H1 (cell line): ENCODE measurements at regions not wholly inside any gene's neighbourhood (a gene's known extent, or its start where the extent isn't known, plus 50 kb on each side); places are given as distances from the start of the nearest gene placed in this dataset.

Source experiments
- CTCF ChIA-PET: fragments of 300-600 bp; sonication (Branson Sonifier 250); formaldehyde crosslinking; loops from one replicate; lab custom pipeline; 2021; ENCODE audit not compliant: partially characterized antibody; lab: Charles Lee
- POLR2A ChIA-PET: fragments of 300-600 bp; sonication (Branson Sonifier 250); formaldehyde crosslinking; loops from one replicate; lab custom pipeline; 2021; ENCODE audit warnings: inconsistent platforms; ENCODE audit not compliant: partially characterized antibody; lab: Charles Lee
- DNase-seq, 2 experiments: peaks; one replicate each; pipeline versions ENCODE4 v3.0.0 to v3.0.0-alpha.2; 2010 to 2022; ENCODE audit warnings: low spot score in 2 of 2, low read depth in 1 of 2, mixed read lengths in 1 of 2
- FAIRE-seq: peaks from 2 replicates; lab custom pipeline; 2011; peaks lifted over from hg19 to GRCh38; lab: Jason Lieb, UNC
- H2AFZ ChIP-seq: 2 replicates; pipeline ENCODE4 v1.8.1; 2012; ENCODE audit warnings: low read length, inconsistent platforms
- H2AK5ac ChIP-seq: 2 replicates; pipeline ENCODE4 v1.6.1; 2013; ENCODE audit warnings: low read depth, low read length
- H2BK120ac ChIP-seq: replicated peaks from 2 replicates; pipeline ENCODE3; 2013; ENCODE audit warnings: low read depth, low read length, inconsistent platforms
- H2BK12ac ChIP-seq: 2 replicates; pipeline ENCODE4 v1.6.1; 2013; ENCODE audit warnings: low read depth, low read length
- H2BK15ac ChIP-seq: 2 replicates; pipeline ENCODE4 v1.6.1; 2013; ENCODE audit warnings: low read length
- H2BK20ac ChIP-seq: 2 replicates; pipeline ENCODE4 v1.6.1; 2013; ENCODE audit warnings: low read length
- H2BK5ac ChIP-seq: 2 replicates; pipeline ENCODE4 v1.6.1; 2013; ENCODE audit warnings: low read depth, low read length
- H3K14ac ChIP-seq: 2 replicates; pipeline ENCODE4 v1.6.1; 2013; ENCODE audit warnings: inconsistent platforms; ENCODE audit not compliant: insufficient read length
- H3K18ac ChIP-seq: 2 replicates; pipeline ENCODE4 v1.6.1; 2013; ENCODE audit warnings: low read length; ENCODE audit errors: extremely low read depth
- H3K23ac ChIP-seq: 2 replicates; pipeline ENCODE4 v1.6.1; 2013; ENCODE audit warnings: inconsistent platforms; ENCODE audit not compliant: insufficient read length
- H3K23me2 ChIP-seq: 2 replicates; pipeline ENCODE4 v1.6.1; 2013; ENCODE audit warnings: low read depth, low read length
- H3K27ac ChIP-seq: 2 replicates; pipeline ENCODE4 v1.6.1; 2011; ENCODE audit warnings: low read depth, low read length, inconsistent platforms
- H3K27me3 ChIP-seq, 4 experiments: replicated peaks in 1 of 4; 1 replicate in 1 of 4; 2 replicates in 3 of 4; pipeline versions ENCODE4 v1.6.1 to v1.8.1; 2011 to 2013; ENCODE audit warnings: low read length in 3 of 4, mild to moderate bottlenecking in 3 of 4, inconsistent platforms in 2 of 4, mixed read lengths in 2 of 4, moderate library complexity in 1 of 4; ENCODE audit not compliant: control insufficient read depth in 3 of 4, insufficient read depth in 3 of 4; ENCODE audit errors: extremely low read depth in 1 of 4
- H3K36me3 ChIP-seq, 4 experiments: 2 replicates each; pipeline versions ENCODE4 v1.6.1 to v1.8.1; 2011 to 2013; ENCODE audit warnings: mild to moderate bottlenecking in 4 of 4, low read length in 3 of 4, moderate library complexity in 2 of 4, control low read depth in 1 of 4, inconsistent platforms in 1 of 4; ENCODE audit not compliant: insufficient read depth in 4 of 4, control insufficient read depth in 2 of 4
- H3K4ac ChIP-seq: replicated peaks from 2 replicates; pipeline ENCODE3; 2013; ENCODE audit warnings: low read length, low read depth, mixed read lengths, inconsistent platforms; ENCODE audit not compliant: insufficient read length
- H3K4me1 ChIP-seq, 4 experiments: replicated peaks in 1 of 4; 1 replicate in 1 of 4; 2 replicates in 3 of 4; pipeline versions ENCODE4 v1.6.1 to v1.8.1; 2011 to 2013; ENCODE audit warnings: low read length in 3 of 4, inconsistent platforms in 2 of 4, mixed read lengths in 1 of 4; ENCODE audit not compliant: insufficient read depth in 4 of 4, control insufficient read depth in 3 of 4
- H3K4me2 ChIP-seq, 2 experiments: 2 replicates each; pipeline versions ENCODE4 v1.6.1 to v1.8.1; 2011 to 2013; ENCODE audit warnings: low read depth in 2 of 2, low read length in 2 of 2, control low read depth in 1 of 2, inconsistent platforms in 1 of 2, mild to moderate bottlenecking in 1 of 2; ENCODE audit not compliant: insufficient read depth in 1 of 2
- H3K4me3 ChIP-seq, 4 experiments: fragments of 200-600, 300-600 bp in 1 of 4; sonication (generic), shearing (Covaris generic), sonication (Bioruptor Twin) in 1 of 4; 2 replicates each; pipeline versions ENCODE4 v1.5.1 to v1.8.1; 2011 to 2016; ENCODE audit warnings: low read length in 4 of 4, low read depth in 3 of 4, control low read depth in 2 of 4, inconsistent platforms in 2 of 4, mild to moderate bottlenecking in 2 of 4, mixed read lengths in 1 of 4, moderate library complexity in 1 of 4; ENCODE audit not compliant: insufficient read depth in 2 of 4; ENCODE audit errors: extremely low read depth in 1 of 4
- H3K56ac ChIP-seq: replicated peaks from 2 replicates; pipeline ENCODE3; 2013; ENCODE audit warnings: low read depth, mild to moderate bottlenecking, mixed read lengths, low read length, inconsistent platforms; ENCODE audit not compliant: insufficient read length
- H3K79me1 ChIP-seq: 2 replicates; pipeline ENCODE4 v1.6.1; 2013; ENCODE audit warnings: low read depth, low read length, control low read depth
- H3K79me2 ChIP-seq, 2 experiments: 2 replicates each; pipeline versions ENCODE4 v1.6.1 to v1.8.1; 2012 to 2013; ENCODE audit warnings: low read length in 2 of 2, mild to moderate bottlenecking in 2 of 2, inconsistent platforms in 1 of 2; ENCODE audit not compliant: insufficient read depth in 2 of 2, control insufficient read depth in 1 of 2
- H3K9ac ChIP-seq, 4 experiments: replicated peaks in 1 of 4; 1 replicate in 1 of 4; 2 replicates in 3 of 4; pipeline versions ENCODE4 v1.6.1 to v1.8.1; 2011 to 2013; ENCODE audit warnings: low read depth in 3 of 4, low read length in 3 of 4, control low read depth in 2 of 4, mild to moderate bottlenecking in 2 of 4, moderate library complexity in 2 of 4, inconsistent platforms in 1 of 4; ENCODE audit errors: extremely low read depth in 1 of 4
- H3K9me3 ChIP-seq, 2 experiments: 2 replicates each; pipeline versions ENCODE4 v1.6.1 to v1.8.1; 2012 to 2013; ENCODE audit warnings: mild to moderate bottlenecking in 2 of 2, moderate library complexity in 2 of 2, control low read depth in 1 of 2, inconsistent platforms in 1 of 2, low read depth in 1 of 2, low read length in 1 of 2, mixed read lengths in 1 of 2; ENCODE audit not compliant: insufficient read depth in 2 of 2
- H4K20me1 ChIP-seq, 2 experiments: replicated peaks in 1 of 2; 2 replicates each; pipeline versions ENCODE3 to v1.8.1; 2011 to 2013; ENCODE audit warnings: inconsistent platforms in 2 of 2, low read length in 2 of 2, mild to moderate bottlenecking in 1 of 2; ENCODE audit not compliant: insufficient read depth in 2 of 2, control insufficient read depth in 1 of 2
- H4K5ac ChIP-seq: 2 replicates; pipeline ENCODE4 v1.6.1; 2013; ENCODE audit warnings: low read length, low read depth, mixed read lengths, inconsistent platforms; ENCODE audit not compliant: insufficient read length
- H4K8ac ChIP-seq: 2 replicates; pipeline ENCODE4 v1.8.0; 2013; ENCODE audit warnings: mild to moderate bottlenecking, moderate library complexity, low read length, inconsistent platforms; ENCODE audit not compliant: insufficient read depth; ENCODE audit errors: extremely low read depth
- H4K91ac ChIP-seq: replicated peaks from 2 replicates; pipeline ENCODE3; 2013; ENCODE audit warnings: low read length, mixed read lengths, inconsistent platforms; ENCODE audit not compliant: insufficient read length
- ATF2 ChIP-seq: IDR thresholded peaks from 2 replicates; pipeline ENCODE4 v1.6.1; 2012; ENCODE audit warnings: low read length, inconsistent platforms
- ATF3 ChIP-seq: IDR thresholded peaks from 2 replicates; pipeline ENCODE4 v1.6.1; 2011; ENCODE audit warnings: low read depth, mild to moderate bottlenecking, low read length; ENCODE audit not compliant: insufficient read depth
- JUND ChIP-seq: IDR thresholded peaks from 2 replicates; pipeline ENCODE4 v1.6.1; 2011; ENCODE audit warnings: mild to moderate bottlenecking, improper control_type of control experiment, low read length
- KDM1A ChIP-seq: fragments of 200-600, 300-600 bp; sonication (generic); IDR thresholded peaks from 2 replicates; pipeline ENCODE4 v1.7.1; 2016; ENCODE audit warnings: mild to moderate bottlenecking, low read length, borderline replicate concordance
- RXRA ChIP-seq: IDR thresholded peaks from 2 replicates; pipeline ENCODE4 v1.6.1; 2011; ENCODE audit warnings: low read depth, mild to moderate bottlenecking, low read length, moderate library complexity; ENCODE audit not compliant: insufficient read depth
- SUZ12 ChIP-seq: fragments of 200-600 bp; sonication (generic); IDR thresholded peaks from 2 replicates; pipeline ENCODE4 v1.6.1; 2012; ENCODE audit warnings: mild to moderate bottlenecking, inconsistent platforms, low read length, moderate library complexity, mixed read lengths
- TAF7 ChIP-seq: optimal IDR thresholded peaks from 2 replicates; pipeline ENCODE3; 2011; ENCODE audit warnings: low read depth, mild to moderate bottlenecking, inconsistent platforms, low read length, moderate library complexity, borderline replicate concordance
- WGBS, 2 experiments: shearing (Covaris generic) in 1 of 2; methylation state at CpG; one replicate each; pipeline versions ENCODE4 v1.1.6 to v1.1.7; 2013 to 2015; ENCODE audit warnings: low lambda C conversion rate in 2 of 2, mixed read lengths in 2 of 2, inconsistent platforms in 1 of 2, low coverage in 1 of 2, missing lambda C conversion rate in 1 of 2; ENCODE audit not compliant: insufficient replicate concordance in 2 of 2, insufficient coverage in 1 of 2, insufficient read length in 1 of 2; ENCODE audit errors: extremely low coverage in 1 of 2, missing lambda C conversion rate in 1 of 2; 5-methylcytosine and 5-hydroxymethylcytosine counted together
- TF ChIP-seq, protein P1 (sequence below), 3 experiments: IDR thresholded peaks; 1 replicate in 2 of 3; 2 replicates in 1 of 3; pipeline versions ENCODE4 v1.5.1 to v1.6.1; 2011; ENCODE audit warnings: low read length in 3 of 3, mild to moderate bottlenecking in 3 of 3, inconsistent platforms in 2 of 3, low read depth in 1 of 3, moderate library complexity in 1 of 3; ENCODE audit not compliant: insufficient read depth in 1 of 3; ENCODE audit errors: control extremely low read depth in 1 of 3

DNA sequence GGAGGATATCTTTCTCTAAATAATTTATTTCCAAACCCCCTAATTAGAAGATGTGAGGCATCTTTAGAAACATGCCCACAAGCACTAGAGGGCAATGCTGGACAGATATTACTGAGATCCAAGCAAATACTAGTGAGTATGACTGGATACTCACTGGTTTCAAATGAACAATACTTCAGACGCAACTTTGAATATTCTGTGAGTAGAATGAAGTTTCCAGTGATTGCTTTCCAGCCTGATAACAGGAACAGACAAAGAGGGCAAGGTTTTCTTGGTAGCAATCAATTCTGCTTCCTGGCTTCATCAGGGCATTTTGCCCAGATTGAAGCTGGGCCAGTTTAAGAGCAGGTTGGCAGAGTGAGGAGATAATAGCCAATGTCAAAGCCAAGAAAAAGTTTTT lies 442.6 kb upstream of the PDZRN3 start:
- Histone ChIP-seq H3K4me2 (no peak overlapping the region), H2BK20ac (no peak overlapping the region), H3K27me3 (no peaks in the 10 kb centered on the region), H3K23me2 (no peaks in the 10 kb centered on the region), H3K23ac (no peak overlapping the region), H3K4ac (no peak overlapping the region), H3K9me3 (no peaks in the 10 kb centered on the region), H3K79me2 (no peaks in the 10 kb centered on the region), H3K18ac (no peak overlapping the region), H3K4me3 (no peak overlapping the region), H3K14ac (no peak overlapping the region), H4K5ac (no peak overlapping the region), H3K56ac (no peak overlapping the region), H3K79me1 (no peaks in the 10 kb centered on the region), H3K9ac (no peak overlapping the region), H3K36me3 (no peaks in the 10 kb centered on the region), H3K27ac (no peak overlapping the region), H2BK120ac (no peak overlapping the region), H2BK12ac (no peak overlapping the region), H4K20me1 (no peaks in the 10 kb centered on the region), H2AFZ (no peak overlapping the region), H3K4me1 (peaks cover 0 to 6% (median 0%) of the 10 kb centered on the region in 4 experiments; a peak in 2 of 7 replicates), H4K91ac (no peak overlapping the region), H4K8ac (no peak overlapping the region), H2AK5ac (no peak overlapping the region), H2BK5ac (no peak overlapping the region), H2BK15ac (no peak overlapping the region)
- ChIA-PET POLR2A (interaction anchor here (1.1 kb wide), 1 partner anchor 27 kb away, joined by 3 read pairs; no protein-coding TSS in a partner anchor), CTCF (interaction anchor here (1.7 kb wide), 1 partner anchor 196 kb away, joined by 3 read pairs; no protein-coding TSS in a partner anchor)
- FAIRE-seq (no peak), DNase-seq (no peak)
- WGBS, 2 experiments: 76% methylated on average over 1 of the region's 1 CpG; no CpG with 5 or more reads in 1 of the 2 experiments
- TF ChIP-seq RXRA: no peak
- no peak for TF ChIP-seq ATF3
- TF ChIP-seq KDM1A: no peak
- no peak for TF ChIP-seq JUND
- TF ChIP-seq, protein P1, sequence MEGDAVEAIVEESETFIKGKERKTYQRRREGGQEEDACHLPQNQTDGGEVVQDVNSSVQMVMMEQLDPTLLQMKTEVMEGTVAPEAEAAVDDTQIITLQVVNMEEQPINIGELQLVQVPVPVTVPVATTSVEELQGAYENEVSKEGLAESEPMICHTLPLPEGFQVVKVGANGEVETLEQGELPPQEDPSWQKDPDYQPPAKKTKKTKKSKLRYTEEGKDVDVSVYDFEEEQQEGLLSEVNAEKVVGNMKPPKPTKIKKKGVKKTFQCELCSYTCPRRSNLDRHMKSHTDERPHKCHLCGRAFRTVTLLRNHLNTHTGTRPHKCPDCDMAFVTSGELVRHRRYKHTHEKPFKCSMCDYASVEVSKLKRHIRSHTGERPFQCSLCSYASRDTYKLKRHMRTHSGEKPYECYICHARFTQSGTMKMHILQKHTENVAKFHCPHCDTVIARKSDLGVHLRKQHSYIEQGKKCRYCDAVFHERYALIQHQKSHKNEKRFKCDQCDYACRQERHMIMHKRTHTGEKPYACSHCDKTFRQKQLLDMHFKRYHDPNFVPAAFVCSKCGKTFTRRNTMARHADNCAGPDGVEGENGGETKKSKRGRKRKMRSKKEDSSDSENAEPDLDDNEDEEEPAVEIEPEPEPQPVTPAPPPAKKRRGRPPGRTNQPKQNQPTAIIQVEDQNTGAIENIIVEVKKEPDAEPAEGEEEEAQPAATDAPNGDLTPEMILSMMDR (IDR thresholded peaks at IDR 0.05; ENCODE audit: control extremely low read depth in 1 of 3, insufficient read depth in 1 of 3, low read depth in 1 of 3, low read length in 3 of 3): peak in 1 of 3 experiments; percentile 21; a peak in 1 of 4 replicates
- TF ChIP-seq ATF2: no peak
- no peak for TF ChIP-seq SUZ12
- TF ChIP-seq TAF7: no peak
